ENCODE measurements at regions not wholly inside any gene's neighbourhood (a gene's known extent, or its start where the extent isn't known, plus 50 kb on each side); places are given as distances from the start of the nearest gene placed in this dataset.

- in situ Hi-C loops (cut with HindIII; ENCODE audit: low sequenced_read_pairs) = no loop called here
Observed at GRCh38 chr10:107474650-107475049, 310.1 kb upstream of the SORCS1 start.

- in situ Hi-C loops (cut with HindIII; ENCODE audit: low sequenced_read_pairs) = no loop called here
Observed at GRCh38 chr10:107473225-107473624, 308.7 kb upstream of the SORCS1 start.

GRCh38 chr10:107471911-107472310 is 307.4 kb upstream of the SORCS1 start:
- in situ Hi-C loops (cut with HindIII; ENCODE audit: low sequenced_read_pairs) = no loop called here

- in situ Hi-C loops (cut with HindIII; ENCODE audit: low sequenced_read_pairs) = no loop called here
Observed at GRCh38 chr10:107453561-107453960, 289.1 kb upstream of the SORCS1 start.

GRCh38 chr10:107451047-107451446 is 286.5 kb upstream of the SORCS1 start:
- in situ Hi-C loops (cut with HindIII; ENCODE audit: low sequenced_read_pairs) = no loop called here

GRCh38 chr10:107450056-107450455 is 285.6 kb upstream of the SORCS1 start:
- in situ Hi-C loops (cut with HindIII; ENCODE audit: low sequenced_read_pairs) = no loop called here

- in situ Hi-C loops (cut with HindIII; ENCODE audit: low sequenced_read_pairs) = no loop called here
Observed at GRCh38 chr10:107444443-107444842, 279.9 kb upstream of the SORCS1 start.

GRCh38 chr10:107443813-107444212 is 279.3 kb upstream of the SORCS1 start:
- in situ Hi-C loops (cut with HindIII; ENCODE audit: low sequenced_read_pairs) = no loop called here

GRCh38 chr10:107443326-107443725 is 278.8 kb upstream of the SORCS1 start:
- in situ Hi-C loops (cut with HindIII; ENCODE audit: low sequenced_read_pairs) = no loop called here

- in situ Hi-C loops (cut with HindIII; ENCODE audit: low sequenced_read_pairs) = no loop called here
Observed at GRCh38 chr10:107442035-107442505, 277.6 kb upstream of the SORCS1 start.

- in situ Hi-C loops (cut with HindIII; ENCODE audit: low sequenced_read_pairs) = no loop called here
Observed at GRCh38 chr10:107440741-107441140, 276.2 kb upstream of the SORCS1 start.

- in situ Hi-C loops (cut with HindIII; ENCODE audit: low sequenced_read_pairs) = no loop called here
Observed at GRCh38 chr10:107437921-107438320, 273.4 kb upstream of the SORCS1 start.

GRCh38 chr10:107436568-107436967 is 272.1 kb upstream of the SORCS1 start:
- in situ Hi-C loops (cut with HindIII; ENCODE audit: low sequenced_read_pairs) = no loop called here

- in situ Hi-C loops (cut with HindIII; ENCODE audit: low sequenced_read_pairs) = no loop called here
Observed at GRCh38 chr10:107434854-107435253, 270.3 kb upstream of the SORCS1 start.

GRCh38 chr10:107434201-107434600 is 269.7 kb upstream of the SORCS1 start:
- in situ Hi-C loops (cut with HindIII; ENCODE audit: low sequenced_read_pairs) = no loop called here

- in situ Hi-C loops (cut with HindIII; ENCODE audit: low sequenced_read_pairs) = no loop called here
Observed at GRCh38 chr10:107433605-107434004, 269.1 kb upstream of the SORCS1 start.

- in situ Hi-C loops (cut with HindIII; ENCODE audit: low sequenced_read_pairs) = no loop called here
Observed at GRCh38 chr10:107430446-107430845, 265.9 kb upstream of the SORCS1 start.

GRCh38 chr10:107427016-107427415 is 262.5 kb upstream of the SORCS1 start:
- in situ Hi-C loops (cut with HindIII; ENCODE audit: low sequenced_read_pairs) = no loop called here

GRCh38 chr10:107425931-107426553 is 261.5 kb upstream of the SORCS1 start:
- in situ Hi-C loops (cut with HindIII; ENCODE audit: low sequenced_read_pairs) = no loop called here

- in situ Hi-C loops (cut with HindIII; ENCODE audit: low sequenced_read_pairs) = no loop called here
Observed at GRCh38 chr10:107424628-107425027, 260.1 kb upstream of the SORCS1 start.

GRCh38 chr10:107423903-107424302 is 259.4 kb upstream of the SORCS1 start:
- in situ Hi-C loops (cut with HindIII; ENCODE audit: low sequenced_read_pairs) = no loop called here

GRCh38 chr10:107422681-107423080 is 258.2 kb upstream of the SORCS1 start:
- in situ Hi-C loops (cut with HindIII; ENCODE audit: low sequenced_read_pairs) = no loop called here

- in situ Hi-C loops (cut with HindIII; ENCODE audit: low sequenced_read_pairs) = no loop called here
Observed at GRCh38 chr10:107420196-107420595, 255.7 kb upstream of the SORCS1 start.

Measured in DLD1 (cell line).